HCT116 (cell line): ENCODE measurements at regions not wholly inside any gene's neighbourhood (a gene's known extent, or its start where the extent isn't known, plus 50 kb on each side); places are given as distances from the start of the nearest gene placed in this dataset.
"Not testable (repeated sequence)": the region's sequence is repeated elsewhere in the genome, so short reads cannot be mapped to it uniquely, and the experiment has no call there.

Source experiments
- CTCF ChIP-seq, 3 experiments: fragments of 200-600 bp in 1 of 3; sonication (generic) in 1 of 3; IDR thresholded peaks in 2 of 3; conservative IDR thresholded peaks in 1 of 3; 2 replicates each; pipeline ENCODE4 v1.5.1; 2012 to 2017; ENCODE audit warnings: low read depth in 2 of 3, low read length in 2 of 3, antibody characterized with exemption in 1 of 3, borderline replicate concordance in 1 of 3, control low read depth in 1 of 3, mild to moderate bottlenecking in 1 of 3, mixed read lengths in 1 of 3, mixed run types in 1 of 3, moderate library complexity in 1 of 3; ENCODE audit not compliant: insufficient read depth in 1 of 3
- ELF1 ChIP-seq: IDR thresholded peaks from 2 replicates; pipeline ENCODE4 v1.6.1; 2012; ENCODE audit warnings: low read depth, borderline replicate concordance
- EZH2 ChIP-seq: fragments of 200-600 bp; sonication (generic); IDR thresholded peaks from 2 replicates; pipeline ENCODE4 v1.6.1; 2017; ENCODE audit warnings: antibody characterized with exemption, mixed run types
- POLR2AphosphoS5 ChIP-seq: IDR thresholded peaks from 2 replicates; pipeline ENCODE4 v1.6.1; 2011; ENCODE audit warnings: mild to moderate bottlenecking, low read depth, low read length, moderate library complexity
- REST ChIP-seq: IDR thresholded peaks from 2 replicates; pipeline ENCODE4 v1.6.1; 2012; ENCODE audit warnings: low read depth
- SIN3A ChIP-seq: IDR thresholded peaks from 2 replicates; pipeline ENCODE4 v1.6.1; 2012; ENCODE audit warnings: low read depth

GRCh38 chr18:78879072-78879883, 100.3 kb upstream of the SALL3 start:
- TF ChIP-seq REST, POLR2AphosphoS5, ELF1, EZH2, SIN3A: not testable (repeated sequence)
- TF ChIP-seq CTCF (IDR thresholded peaks at IDR 0.05 in 2 of 3, conservative IDR thresholded peaks at IDR 0.05 in 1 of 3; ENCODE audit: borderline replicate concordance in 1 of 3, insufficient read depth in 1 of 3, low read depth in 2 of 3, low read length in 2 of 3), result peak in 2 of 3 experiments; percentile 60 to 86; a peak in 4 of 6 replicates
